Astrocyte of the hippocampus (primary cell): ENCODE measurements at regions not wholly inside any gene's neighbourhood (a gene's known extent, or its start where the extent isn't known, plus 50 kb on each side); places are given as distances from the start of the nearest gene placed in this dataset.
A peak's percentile ranks its signal among the peaks of the same experiment; 100 is the strongest.

Source experiments
- DNase-seq: peaks from one replicate; pipeline ENCODE4 v3.0.0; 2011; ENCODE audit warnings: low read depth, low spot score

- DNase-seq, result no peak
Measured at GRCh38 chr3:30945291-30945690, 50.8 kb upstream of the GADL1 start.

- no peak for DNase-seq
Measured at GRCh38 chr3:30948426-30948825, 54.0 kb upstream of the GADL1 start.

- DNase-seq, result peak; percentile 11
Measured at GRCh38 chr3:30951826-30952225, 57.4 kb upstream of the GADL1 start.

GRCh38 chr3:30952786-30953185, 58.3 kb upstream of the GADL1 start:
- peak; percentile 23 for DNase-seq

GRCh38 chr3:30954426-30954825, 60.0 kb upstream of the GADL1 start:
- no peak for DNase-seq

GRCh38 chr3:30962084-30962483, 67.6 kb upstream of the GADL1 start:
- DNase-seq, result no peak

- no peak for DNase-seq
Measured at GRCh38 chr3:30962493-30962892, 68.0 kb upstream of the GADL1 start.

GRCh38 chr3:30963223-30963722, 68.8 kb upstream of the GADL1 start:
- no peak for DNase-seq

GRCh38 chr3:30964612-30965011, 70.2 kb upstream of the GADL1 start:
- DNase-seq, result no peak

GRCh38 chr3:30966896-30967295, 72.4 kb upstream of the GADL1 start:
- no peak for DNase-seq

- DNase-seq, result peak; percentile 29
Measured at GRCh38 chr3:30970183-30970582, 75.7 kb upstream of the GADL1 start.

- no peak for DNase-seq
Measured at GRCh38 chr3:30972449-30972848, 78.0 kb upstream of the GADL1 start.

- no peak for DNase-seq
Measured at GRCh38 chr3:30974071-30974470, 79.6 kb upstream of the GADL1 start.

GRCh38 chr3:30977592-30977991, 83.1 kb upstream of the GADL1 start:
- DNase-seq, result no peak

GRCh38 chr3:30980993-30981392, 86.5 kb upstream of the GADL1 start:
- DNase-seq, result no peak

GRCh38 chr3:30982416-30983075, 88.1 kb upstream of the GADL1 start:
- DNase-seq, result no peak

GRCh38 chr3:30984855-30985749, 90.6 kb upstream of the GADL1 start:
- DNase-seq, result peak; percentile 6

GRCh38 chr3:30986551-30986950, 92.1 kb upstream of the GADL1 start:
- no peak for DNase-seq

GRCh38 chr3:30988769-30989168, 94.3 kb upstream of the GADL1 start:
- peak; percentile 21 for DNase-seq

- no peak for DNase-seq
Measured at GRCh38 chr3:30989276-30990030, 95.0 kb upstream of the GADL1 start.

- no peak for DNase-seq
Measured at GRCh38 chr3:30996467-30996866, 102.0 kb upstream of the GADL1 start.

- DNase-seq, result no peak
Measured at GRCh38 chr3:31002730-31003129, 108.3 kb upstream of the GADL1 start.
